Fibroblast of upper back skin (primary cell): ENCODE measurements at regions not wholly inside any gene's neighbourhood (a gene's known extent, or its start where the extent isn't known, plus 50 kb on each side); places are given as distances from the start of the nearest gene placed in this dataset.
"Not testable (repeated sequence)": the region's sequence is repeated elsewhere in the genome, so short reads cannot be mapped to it uniquely, and the experiment has no call there.

ENCODE experiments used
- DNase-seq: peaks from one replicate; pipeline ENCODE4 v3.0.0-alpha.2; 2013

DNA sequence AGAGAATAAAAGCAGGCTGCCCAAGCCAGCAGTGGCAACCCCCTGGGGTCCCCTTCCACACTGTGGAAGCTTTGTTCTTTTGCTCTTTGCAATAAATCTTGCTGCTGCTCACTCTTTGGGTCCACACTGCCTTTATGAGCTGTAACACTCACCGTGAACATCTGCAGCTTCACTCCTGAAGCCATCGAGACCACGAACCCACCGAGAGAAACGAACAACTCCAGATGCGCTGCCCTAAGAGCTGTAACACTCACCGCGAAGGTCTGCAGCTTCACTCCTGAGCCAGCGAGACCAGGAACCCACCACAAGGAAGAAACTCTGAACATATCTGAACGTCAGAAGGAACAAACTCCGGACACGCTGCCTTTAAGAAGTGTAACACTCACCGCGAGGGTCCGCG, 1252.9 kb downstream of the STIM2 start:
- not testable (repeated sequence) for DNase-seq

- DNase-seq, result not testable (repeated sequence)
Measured at GRCh38 chr4:28116526-28117083, 1256.0 kb downstream of the STIM2 start.

- no peak for DNase-seq
Measured at GRCh38 chr4:28117084-28117682, 1256.5 kb downstream of the STIM2 start.

DNA sequence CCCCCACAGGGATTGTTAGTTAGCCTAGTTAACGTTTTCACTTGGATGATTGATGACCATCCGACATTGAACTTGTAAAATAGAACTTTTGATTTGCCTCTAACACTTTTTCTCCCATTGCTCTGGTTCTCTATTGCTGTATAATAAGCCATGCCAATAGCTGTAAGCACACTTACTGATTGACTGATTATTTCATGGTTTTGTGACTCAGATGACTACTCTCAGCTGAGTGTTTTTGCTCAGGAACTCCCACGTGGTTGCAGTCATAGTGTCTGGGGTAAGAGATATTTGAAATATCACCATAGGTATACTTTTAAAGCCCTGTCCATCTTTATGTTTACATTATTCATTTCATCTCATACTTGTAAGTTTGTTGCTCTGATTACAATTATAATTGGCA, 1285.5 kb downstream of the STIM2 start:
- no peak for DNase-seq

DNA sequence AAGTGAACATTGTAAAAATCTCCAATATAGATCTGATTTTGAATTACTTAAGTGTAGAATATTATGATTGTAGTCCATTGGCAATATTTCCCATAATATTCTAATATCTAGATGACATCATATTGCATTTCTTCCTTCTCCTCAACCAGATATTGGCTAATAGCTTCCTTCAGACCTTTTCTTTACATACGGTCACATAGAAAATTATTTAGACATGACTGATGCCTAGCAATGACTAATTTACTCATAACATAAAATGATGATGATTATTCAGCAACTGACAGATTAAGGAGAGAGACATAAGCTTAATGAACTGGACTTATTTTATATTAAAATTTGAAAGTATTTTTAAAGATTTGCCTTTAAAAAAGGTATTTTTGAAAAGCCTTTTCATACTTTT, 1287.6 kb downstream of the STIM2 start:
- DNase-seq, result no peak

- no peak for DNase-seq
Measured at GRCh38 chr4:28149762-28150161, 1289.1 kb downstream of the STIM2 start.

- DNase-seq, result no peak
Measured at GRCh38 chr4:28151314-28151713, 1290.7 kb downstream of the STIM2 start.

- DNase-seq, result no peak
Measured at GRCh38 chr4:28167411-28167810, 1306.8 kb downstream of the STIM2 start.

GRCh38 chr4:28176942-28177341, 1316.3 kb downstream of the STIM2 start:
- DNase-seq, result no peak

DNA sequence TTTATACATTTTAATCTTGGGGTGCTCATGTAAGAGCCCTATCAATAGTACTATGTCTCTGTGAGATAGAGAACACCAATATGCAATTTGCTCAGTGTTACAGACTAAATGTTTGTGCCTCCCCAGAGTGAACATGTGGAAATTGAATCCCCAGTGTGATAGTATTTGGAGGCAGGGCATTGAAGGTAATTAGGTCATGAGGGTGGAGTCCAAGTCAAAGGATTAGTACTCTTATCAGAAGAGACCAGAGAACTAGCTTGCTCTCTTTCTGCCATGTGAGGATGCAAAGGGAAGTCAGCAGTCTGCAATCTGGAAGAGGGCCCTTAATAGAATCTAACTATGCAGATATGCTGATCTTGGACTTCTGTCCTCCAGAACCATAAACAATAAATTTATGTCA, 1317.0 kb downstream of the STIM2 start:
- DNase-seq, result no peak

DNA sequence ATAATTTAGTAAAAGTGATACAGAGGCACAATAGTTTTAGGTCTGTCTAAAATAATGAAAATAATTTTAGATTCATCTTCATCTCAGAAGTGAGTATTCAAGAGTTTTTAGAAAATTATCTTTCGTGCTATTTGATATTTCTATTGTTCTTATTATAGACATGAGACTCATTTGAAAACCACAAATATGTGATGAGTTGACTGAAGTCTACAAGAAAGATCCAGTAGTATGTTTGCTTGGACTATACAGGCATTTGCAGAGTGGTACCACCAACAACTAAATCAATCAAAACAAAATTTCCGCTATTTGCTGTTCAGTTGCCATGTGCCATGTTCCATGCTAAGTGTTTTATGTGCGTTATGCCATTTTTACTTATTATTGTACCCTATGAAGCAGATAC, 1318.5 kb downstream of the STIM2 start:
- DNase-seq, result no peak

DNA sequence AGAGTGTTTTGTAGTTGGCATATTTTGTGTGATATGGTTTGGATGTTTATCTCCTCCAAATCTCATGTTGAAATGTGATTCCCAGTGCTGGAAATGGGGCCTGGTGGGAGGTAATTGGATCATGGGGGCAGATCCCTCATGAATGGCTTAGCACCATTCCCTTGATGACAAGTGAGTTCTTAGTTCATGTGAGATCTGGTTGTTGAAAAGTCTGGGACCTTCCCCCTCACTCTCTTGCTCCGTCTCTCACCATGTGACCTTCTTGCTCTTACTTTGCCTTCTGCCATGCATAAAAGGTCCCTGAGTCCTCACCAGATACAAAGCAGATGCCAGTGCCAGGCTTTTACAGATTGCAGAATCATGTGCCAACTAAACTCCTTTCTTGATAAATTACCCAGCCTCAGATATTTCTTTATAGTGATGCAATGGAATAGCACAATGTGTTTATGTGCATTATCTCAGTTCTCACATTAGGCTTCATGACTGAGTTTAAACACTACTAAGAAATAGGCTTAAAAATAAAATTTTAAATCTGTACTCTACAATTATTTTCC, 1348.8 kb downstream of the STIM2 start:
- no peak for DNase-seq

GRCh38 chr4:28211676-28212470, 1351.2 kb downstream of the STIM2 start:
- peak; percentile 55 for DNase-seq

- no peak for DNase-seq
Measured at GRCh38 chr4:28221536-28221935, 1360.9 kb downstream of the STIM2 start.

- DNase-seq, result peak; percentile 72
Measured at GRCh38 chr4:28225050-28225449, 1364.4 kb downstream of the STIM2 start.

- DNase-seq, result peak; percentile 67
Measured at GRCh38 chr4:28225689-28226353, 1365.2 kb downstream of the STIM2 start.

GRCh38 chr4:28226962-28227361, 1366.3 kb downstream of the STIM2 start:
- no peak for DNase-seq

GRCh38 chr4:28227764-28228163, 1367.1 kb downstream of the STIM2 start:
- DNase-seq, result no peak

DNA sequence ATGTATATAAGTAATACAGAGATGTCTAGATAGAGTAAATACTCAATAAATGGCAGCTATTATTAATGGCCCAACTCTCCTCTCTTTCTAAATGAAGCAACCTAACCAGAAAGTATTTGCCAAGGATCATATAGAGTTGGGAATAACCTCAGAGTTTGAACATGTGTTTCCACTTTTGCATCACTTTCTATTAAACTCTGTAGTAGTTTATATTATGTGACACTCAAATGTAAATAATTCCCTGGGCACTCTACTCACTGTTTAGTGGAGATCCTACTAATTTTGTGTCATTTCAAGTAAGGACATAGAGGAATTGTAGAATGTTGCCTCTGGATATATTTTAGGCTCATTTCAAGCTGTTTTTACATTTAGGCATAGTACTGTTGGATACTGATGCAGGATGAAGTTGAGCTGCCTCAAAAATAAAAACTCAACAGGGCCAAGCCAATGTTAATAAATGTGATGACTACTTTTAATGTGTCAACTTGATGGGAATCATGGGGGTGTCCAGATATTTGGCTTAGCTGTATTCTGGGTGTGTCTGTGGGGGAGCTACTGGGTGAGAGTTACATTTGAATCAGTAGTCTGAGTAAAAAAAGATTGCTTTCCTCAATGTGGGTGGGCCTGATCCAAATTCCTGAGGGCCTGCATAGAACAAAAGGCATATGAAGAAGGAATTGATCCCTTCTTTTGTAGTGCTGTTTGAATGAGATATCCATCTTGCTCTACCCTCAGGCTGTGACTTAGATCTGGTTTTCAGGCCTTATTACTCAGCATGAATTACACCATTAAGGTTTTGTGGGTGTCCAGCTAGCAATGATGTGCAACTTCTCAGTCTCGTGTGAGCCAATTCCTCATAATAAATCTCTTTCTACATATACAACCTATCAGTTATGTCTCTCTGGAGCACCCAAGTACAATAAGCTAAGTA, 1368.2 kb downstream of the STIM2 start:
- peak; percentile 98 for DNase-seq

DNA sequence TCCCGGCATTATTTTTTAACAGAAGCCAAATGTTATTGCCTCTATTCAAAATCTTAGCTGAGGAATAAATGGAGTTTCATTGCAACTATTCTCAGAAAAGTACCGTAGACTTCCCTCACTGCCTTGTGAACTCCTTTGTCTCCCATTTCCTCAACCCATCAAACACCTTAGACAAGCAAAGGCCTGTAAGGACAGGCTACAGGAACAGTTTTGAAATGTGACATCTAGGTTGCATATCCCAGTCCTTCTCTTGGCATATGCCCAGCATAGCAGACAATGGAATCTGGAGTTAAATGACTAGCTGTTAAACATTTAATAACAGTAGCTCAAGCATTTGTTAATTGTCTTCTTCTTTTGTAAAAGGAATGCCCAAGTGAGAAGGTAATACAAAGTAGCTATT, 1371.7 kb downstream of the STIM2 start:
- no peak for DNase-seq

DNA sequence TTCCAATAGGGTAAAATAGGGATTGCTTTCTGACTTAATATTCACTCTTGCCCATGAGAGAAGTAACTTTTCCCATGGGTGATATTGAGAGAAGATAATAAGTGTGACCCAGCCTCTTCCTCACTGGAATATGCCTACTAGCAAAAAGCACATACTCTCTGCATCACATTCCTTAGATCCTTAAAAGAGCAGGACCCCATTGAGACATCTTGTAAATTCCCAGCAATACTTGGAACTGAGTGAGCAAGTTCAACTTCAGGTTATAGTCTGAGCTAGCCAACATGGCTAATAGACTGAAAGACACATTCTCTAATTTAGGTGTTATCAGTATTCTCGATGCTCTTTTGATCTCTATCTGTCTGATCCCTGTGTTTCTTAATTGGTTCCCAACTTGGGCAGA, 1372.3 kb downstream of the STIM2 start:
- peak; percentile 53 for DNase-seq

- peak; percentile 57 for DNase-seq
Measured at GRCh38 chr4:28233724-28234123, 1373.1 kb downstream of the STIM2 start.
